Hepatocyte (in vitro differentiated cells): ENCODE measurements at regions not wholly inside any gene's neighbourhood (a gene's known extent, or its start where the extent isn't known, plus 50 kb on each side); places are given as distances from the start of the nearest gene placed in this dataset.

Experiments used
- DNase-seq: peaks from one replicate; pipeline ENCODE4 v3.0.0-alpha.2; 2016; ENCODE audit warnings: low spot score
- H2AFZ ChIP-seq: fragments of 200-600 bp; sonication (generic); 2 replicates; pipeline ENCODE4 v1.6.0; 2016; ENCODE audit warnings: antibody characterized with exemption, mild to moderate bottlenecking
- H3K27ac ChIP-seq: fragments of 200-600 bp; sonication (generic); 2 replicates; pipeline ENCODE4 v1.5.1; 2016; ENCODE audit warnings: mild to moderate bottlenecking
- H3K27me3 ChIP-seq: fragments of 200-600 bp; sonication (generic); 2 replicates; pipeline ENCODE4 v1.6.1; 2016
- H3K36me3 ChIP-seq: fragments of 200-600 bp; sonication (generic); replicated peaks from 2 replicates; pipeline ENCODE4 v1.5.1; 2016; ENCODE audit warnings: low read depth; ENCODE audit not compliant: insufficient read depth
- H3K4me1 ChIP-seq: fragments of 200-600 bp; sonication (generic); 2 replicates; pipeline ENCODE4 v1.5.1; 2016; ENCODE audit warnings: mild to moderate bottlenecking, moderate library complexity; ENCODE audit not compliant: insufficient read depth
- H3K4me2 ChIP-seq: fragments of 200-600 bp; sonication (generic); 2 replicates; pipeline ENCODE4 v1.6.0; 2016
- H3K4me3 ChIP-seq: fragments of 200-600 bp; sonication (generic); 2 replicates; pipeline ENCODE4 v1.5.1; 2016; ENCODE audit warnings: mild to moderate bottlenecking
- H3K79me2 ChIP-seq: fragments of 200-600 bp; sonication (generic); 2 replicates; pipeline ENCODE4 v1.6.0; 2017; ENCODE audit warnings: mild to moderate bottlenecking
- H3K9me2 ChIP-seq: fragments of 200-600 bp; sonication (generic); replicated peaks from 2 replicates; pipeline ENCODE4 v1.6.0; 2017; ENCODE audit warnings: mild to moderate bottlenecking; ENCODE audit not compliant: insufficient read depth
- H3K9me3 ChIP-seq: fragments of 200-600 bp; sonication (generic); 2 replicates; pipeline ENCODE4 v1.5.1; 2016; ENCODE audit warnings: low read depth, mild to moderate bottlenecking
- H4K20me1 ChIP-seq: fragments of 200-600 bp; sonication (generic); 2 replicates; pipeline ENCODE4 v1.6.0; 2016; ENCODE audit warnings: mild to moderate bottlenecking; ENCODE audit not compliant: insufficient read depth, poor library complexity, severe bottlenecking
- EZH2 ChIP-seq: fragments of 200-600 bp; sonication (generic); IDR thresholded peaks from 2 replicates; pipeline ENCODE4 v1.6.1; 2016; ENCODE audit warnings: antibody characterized with exemption, mild to moderate bottlenecking, borderline replicate concordance
- EZH2phosphoT487 ChIP-seq: fragments of 200-600 bp; sonication (generic); IDR thresholded peaks from one replicate; pipeline ENCODE4 v1.6.1; 2018; ENCODE audit warnings: antibody characterized with exemption, mild to moderate bottlenecking, low read depth, moderate library complexity; ENCODE audit not compliant: unreplicated experiment, severe bottlenecking
- WGBS: methylation state at CpG from one replicate; pipeline ENCODE4 v1.1.6; 2016; ENCODE audit warnings: low lambda C conversion rate; ENCODE audit errors: missing lambda C conversion rate; 5-methylcytosine and 5-hydroxymethylcytosine counted together
- TF ChIP-seq, protein P1 (sequence below): fragments of 200-600 bp; sonication (generic); IDR thresholded peaks from 2 replicates; pipeline ENCODE4 v1.5.1; 2016; ENCODE audit warnings: antibody characterized with exemption, mild to moderate bottlenecking; ENCODE audit not compliant: poor library complexity

DNA sequence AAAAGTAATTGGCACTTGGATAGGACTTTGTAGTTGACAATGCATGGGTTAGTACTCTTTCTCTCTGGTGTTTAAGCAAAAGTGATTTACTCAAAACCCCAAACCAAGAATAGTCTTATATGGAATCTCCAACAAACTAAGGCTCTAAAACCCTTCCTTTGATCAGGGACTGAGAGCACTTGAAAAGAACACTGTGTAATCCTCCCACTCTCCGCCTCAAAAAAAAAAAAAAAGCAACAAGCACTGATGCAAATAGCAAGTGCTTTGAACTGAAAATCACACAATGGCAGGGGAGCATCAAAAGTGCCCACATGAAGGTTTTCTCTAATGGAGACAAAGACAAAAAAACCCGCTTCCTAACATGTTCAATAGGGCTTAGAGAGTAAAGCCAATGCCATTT is 467.9 kb upstream of the AUTS2 start:
- WGBS: 73% methylated on average over 2 of the region's 2 CpGs
- H3K9me2 ChIP-seq: no peaks in the 10 kb centered on the region
- DNase-seq: no peak
- H3K9me3 ChIP-seq: no peaks in the 10 kb centered on the region
- no peak overlapping the region for H3K4me3 ChIP-seq
- H2AFZ ChIP-seq: no peak overlapping the region
- H3K79me2 ChIP-seq: no peaks in the 10 kb centered on the region
- no peaks in the 10 kb centered on the region for H3K4me1 ChIP-seq
- H3K27me3 ChIP-seq: no peaks in the 10 kb centered on the region
- TF ChIP-seq, protein P1, sequence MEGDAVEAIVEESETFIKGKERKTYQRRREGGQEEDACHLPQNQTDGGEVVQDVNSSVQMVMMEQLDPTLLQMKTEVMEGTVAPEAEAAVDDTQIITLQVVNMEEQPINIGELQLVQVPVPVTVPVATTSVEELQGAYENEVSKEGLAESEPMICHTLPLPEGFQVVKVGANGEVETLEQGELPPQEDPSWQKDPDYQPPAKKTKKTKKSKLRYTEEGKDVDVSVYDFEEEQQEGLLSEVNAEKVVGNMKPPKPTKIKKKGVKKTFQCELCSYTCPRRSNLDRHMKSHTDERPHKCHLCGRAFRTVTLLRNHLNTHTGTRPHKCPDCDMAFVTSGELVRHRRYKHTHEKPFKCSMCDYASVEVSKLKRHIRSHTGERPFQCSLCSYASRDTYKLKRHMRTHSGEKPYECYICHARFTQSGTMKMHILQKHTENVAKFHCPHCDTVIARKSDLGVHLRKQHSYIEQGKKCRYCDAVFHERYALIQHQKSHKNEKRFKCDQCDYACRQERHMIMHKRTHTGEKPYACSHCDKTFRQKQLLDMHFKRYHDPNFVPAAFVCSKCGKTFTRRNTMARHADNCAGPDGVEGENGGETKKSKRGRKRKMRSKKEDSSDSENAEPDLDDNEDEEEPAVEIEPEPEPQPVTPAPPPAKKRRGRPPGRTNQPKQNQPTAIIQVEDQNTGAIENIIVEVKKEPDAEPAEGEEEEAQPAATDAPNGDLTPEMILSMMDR: no peak
- TF ChIP-seq EZH2 (no peak), EZH2phosphoT487 (no peak)
- no peaks in the 10 kb centered on the region for H3K36me3 ChIP-seq
- H3K4me2 ChIP-seq: no peak overlapping the region
- H4K20me1 ChIP-seq: no peaks in the 10 kb centered on the region
- no peak overlapping the region for H3K27ac ChIP-seq

DNA sequence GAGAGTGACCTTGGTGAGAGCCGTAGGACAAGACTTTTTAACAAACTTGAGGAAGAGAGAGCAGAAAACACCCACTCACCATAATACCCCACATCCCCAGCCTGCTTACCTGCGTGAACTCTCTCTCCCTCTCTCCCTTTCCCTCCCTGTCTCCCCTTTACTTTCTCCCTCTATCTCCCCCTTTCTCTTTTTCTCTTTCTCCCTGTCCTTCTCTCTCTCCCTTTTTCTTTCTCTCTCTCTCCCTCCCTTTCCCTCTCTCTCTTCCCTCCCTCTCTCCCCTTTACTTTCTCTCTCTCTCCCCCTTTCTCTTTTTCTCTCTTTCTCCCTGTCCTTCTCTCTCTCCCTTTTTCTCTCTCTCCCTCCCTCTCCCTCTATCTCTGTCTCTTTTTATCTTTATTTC is 464.0 kb upstream of the AUTS2 start:
- H3K4me3 ChIP-seq: no peak overlapping the region
- H3K4me1 ChIP-seq: no peaks in the 10 kb centered on the region
- H4K20me1 ChIP-seq: no peaks in the 10 kb centered on the region
- no peaks in the 10 kb centered on the region for H3K27me3 ChIP-seq
- no peaks in the 10 kb centered on the region for H3K9me2 ChIP-seq
- no peaks in the 10 kb centered on the region for H3K36me3 ChIP-seq
- H3K27ac ChIP-seq: no peak overlapping the region
- H3K9me3 ChIP-seq: no peaks in the 10 kb centered on the region
- no peak overlapping the region for H2AFZ ChIP-seq
- no peak for DNase-seq
- H3K79me2 ChIP-seq: no peaks in the 10 kb centered on the region
- no peak overlapping the region for H3K4me2 ChIP-seq
- WGBS: 84% methylated on average over 2 of the region's 2 CpGs
- TF ChIP-seq, protein P1: no peak
- TF ChIP-seq EZH2phosphoT487 (no peak), EZH2 (no peak)

DNA sequence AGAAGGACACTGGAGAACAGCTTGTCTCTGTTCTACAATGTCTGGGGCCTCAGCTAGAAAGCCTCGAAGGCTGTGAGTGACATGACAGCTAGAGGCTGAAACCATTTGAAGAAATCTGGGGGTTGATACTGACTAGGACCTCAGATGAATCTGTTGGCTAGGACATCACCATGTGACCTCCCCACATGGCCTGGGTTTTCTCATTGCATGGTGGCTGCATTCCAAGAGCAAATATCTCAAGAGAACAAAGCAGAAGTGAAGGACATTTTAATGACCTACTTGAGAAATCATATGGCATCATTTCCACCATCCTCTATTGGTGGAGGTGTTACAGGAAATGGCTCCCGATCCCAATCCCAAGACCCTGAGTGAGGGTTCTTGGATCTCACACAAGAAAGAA is 450.6 kb upstream of the AUTS2 start:
- Histone ChIP-seq H3K36me3 (no peaks in the 10 kb centered on the region), H3K79me2 (no peaks in the 10 kb centered on the region), H3K4me3 (no peak overlapping the region), H3K4me2 (no peak overlapping the region), H3K27ac (no peak overlapping the region), H3K27me3 (no peaks in the 10 kb centered on the region), H4K20me1 (no peaks in the 10 kb centered on the region), H3K9me3 (no peaks in the 10 kb centered on the region), H3K4me1 (no peaks in the 10 kb centered on the region), H2AFZ (no peak overlapping the region), H3K9me2 (no peaks in the 10 kb centered on the region)
- TF ChIP-seq, protein P1: no peak
- TF ChIP-seq EZH2phosphoT487: no peak
- no peak for DNase-seq
- 85% methylated on average over 2 of the region's 2 CpGs for WGBS
